IPS-NIHi11 (cell line): ENCODE measurements at regions not wholly inside any gene's neighbourhood (a gene's known extent, or its start where the extent isn't known, plus 50 kb on each side); places are given as distances from the start of the nearest gene placed in this dataset.
A peak's percentile ranks its signal among the peaks of the same experiment; 100 is the strongest.
"Not testable (repeated sequence)": the region's sequence is repeated elsewhere in the genome, so short reads cannot be mapped to it uniquely, and the experiment has no call there.

Experiments used
- DNase-seq: peaks from one replicate; pipeline ENCODE4 v3.0.0; 2012; ENCODE audit warnings: mixed read lengths, low spot score

GRCh38 chr10:65365878-65366277 is 1560.0 kb upstream of the LRRTM3 start:
- no peak for DNase-seq

DNA sequence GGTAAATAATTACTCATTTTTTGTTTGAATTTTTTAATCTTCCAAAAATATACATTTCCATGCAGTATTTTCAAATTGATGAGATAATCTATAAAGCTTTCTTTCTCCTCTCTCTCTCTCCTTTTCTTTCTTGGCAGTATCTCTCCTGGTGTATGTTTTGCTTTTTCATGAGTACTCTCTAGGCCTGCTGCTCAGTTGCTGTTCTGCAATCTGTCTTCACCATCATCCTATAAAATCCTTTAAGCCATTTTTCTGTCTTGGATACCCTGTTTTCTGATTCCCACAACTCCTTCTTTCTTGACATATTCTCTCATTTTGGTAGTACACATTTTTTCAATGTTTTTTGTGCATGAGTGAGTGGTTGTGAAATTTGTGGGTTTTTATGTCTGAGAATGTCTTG is 1558.1 kb upstream of the LRRTM3 start:
- no peak for DNase-seq

DNA sequence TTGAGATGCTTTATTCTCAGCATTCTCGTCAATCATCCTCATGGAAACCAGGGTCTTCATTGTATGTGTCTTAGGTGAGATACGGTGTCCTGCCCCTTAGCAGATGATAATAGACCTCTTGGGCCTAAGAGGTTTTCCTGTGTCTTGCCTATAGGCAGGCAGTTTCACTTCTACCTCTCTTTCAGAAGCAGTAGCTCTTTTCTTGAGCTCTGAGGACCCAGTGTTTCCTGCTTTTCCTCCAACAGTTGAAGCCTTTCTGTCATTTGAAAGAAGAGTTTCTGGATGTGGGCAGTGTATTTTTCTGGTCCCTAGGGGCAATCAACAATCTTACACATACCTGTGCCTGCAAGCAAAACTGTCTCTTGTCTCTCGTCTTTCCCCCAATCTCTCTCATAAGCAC is 1550.3 kb upstream of the LRRTM3 start:
- no peak for DNase-seq

- peak; percentile 4 for DNase-seq
These were observed 1548.1 kb upstream of the LRRTM3 start for GRCh38 chr10:65377687-65378086.

- DNase-seq = no peak
These were observed 1531.1 kb upstream of the LRRTM3 start for GRCh38 chr10:65394502-65395297.

GRCh38 chr10:65395631-65396030 is 1530.2 kb upstream of the LRRTM3 start:
- DNase-seq = no peak

DNA sequence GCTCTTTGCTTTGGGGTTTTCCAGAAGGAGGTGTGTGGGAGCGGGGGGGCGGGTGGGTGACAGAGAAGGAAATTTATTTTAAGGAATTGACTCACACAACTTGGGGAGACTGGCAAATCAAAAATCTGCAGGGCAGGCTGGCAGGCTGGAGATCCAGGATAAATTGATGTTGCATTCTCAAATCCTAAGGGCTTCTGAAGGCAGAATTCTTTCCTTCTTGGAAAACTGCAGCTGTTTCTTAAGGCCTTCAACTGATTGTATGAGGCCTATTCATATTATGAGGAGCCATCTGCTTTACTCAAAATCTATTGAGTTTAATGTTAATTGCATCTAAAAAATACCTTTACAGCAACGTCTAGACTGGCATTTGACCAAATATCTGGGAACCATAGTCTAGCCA is 1528.8 kb upstream of the LRRTM3 start:
- DNase-seq = no peak

GRCh38 chr10:65408401-65408800 is 1517.4 kb upstream of the LRRTM3 start:
- no peak for DNase-seq

- DNase-seq = no peak
These were observed 1512.8 kb upstream of the LRRTM3 start for GRCh38 chr10:65413001-65413400.

- no peak for DNase-seq
These were observed 1510.5 kb upstream of the LRRTM3 start for GRCh38 chr10:65415318-65415717.

GRCh38 chr10:65416094-65416493 is 1509.7 kb upstream of the LRRTM3 start:
- no peak for DNase-seq

DNA sequence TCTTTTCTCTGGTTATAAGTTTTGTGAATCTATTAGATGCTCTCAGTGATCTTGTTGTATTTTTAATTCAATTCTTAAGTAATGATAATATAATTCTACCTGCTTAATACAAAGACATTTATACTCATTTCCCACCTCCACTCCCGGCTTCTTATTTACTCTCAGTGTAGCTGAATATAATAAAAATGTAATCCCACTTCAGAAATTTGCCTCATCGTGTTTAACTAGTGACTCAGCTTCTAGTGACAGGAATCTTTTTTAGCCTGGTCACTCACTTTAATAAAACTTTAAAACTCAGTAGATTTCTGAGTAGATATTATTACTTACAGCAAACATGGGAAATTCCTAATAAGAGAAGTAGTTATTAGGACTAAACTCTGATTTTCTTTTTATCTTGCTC is 1506.2 kb upstream of the LRRTM3 start:
- no peak for DNase-seq

DNA sequence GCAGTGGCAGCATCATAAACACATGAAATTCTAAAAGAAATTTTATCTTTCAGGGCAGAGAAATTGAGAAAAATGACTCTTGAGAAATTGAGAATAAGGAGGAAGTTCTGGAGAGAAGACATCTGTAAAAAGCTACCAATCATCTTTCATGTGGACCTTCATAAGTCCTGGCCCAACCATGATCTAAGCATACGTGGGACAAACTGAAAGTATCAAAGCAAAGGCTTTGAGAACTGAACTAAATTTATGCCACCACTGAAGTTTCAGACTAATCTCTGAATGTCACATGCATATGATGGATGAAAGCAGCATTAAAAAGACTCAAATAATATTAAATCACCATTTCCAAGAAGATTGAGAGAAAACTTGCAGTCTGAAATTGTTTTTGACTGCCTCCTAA is 1502.8 kb upstream of the LRRTM3 start:
- DNase-seq = no peak

DNA sequence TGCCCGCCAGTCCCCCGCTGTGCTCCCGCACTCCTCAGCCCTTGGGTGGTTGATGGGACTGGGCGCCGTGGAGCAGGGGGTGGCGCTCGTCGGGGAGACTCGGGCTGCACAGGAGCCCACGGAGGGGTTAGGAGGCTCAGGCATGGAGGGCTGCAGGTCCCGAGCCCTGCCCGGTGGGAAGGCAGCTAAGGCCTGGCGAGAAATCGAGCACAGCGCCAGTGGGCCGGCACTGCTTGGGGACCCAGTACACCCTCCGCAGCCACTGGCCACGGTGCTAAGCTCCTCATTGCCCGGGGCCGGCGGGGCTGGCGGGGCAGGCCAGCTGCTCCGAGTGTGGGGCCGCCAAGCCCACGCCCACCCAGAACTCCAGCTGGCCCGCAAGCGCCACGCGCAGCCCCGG is 1496.5 kb upstream of the LRRTM3 start:
- DNase-seq = not testable (repeated sequence)

DNA sequence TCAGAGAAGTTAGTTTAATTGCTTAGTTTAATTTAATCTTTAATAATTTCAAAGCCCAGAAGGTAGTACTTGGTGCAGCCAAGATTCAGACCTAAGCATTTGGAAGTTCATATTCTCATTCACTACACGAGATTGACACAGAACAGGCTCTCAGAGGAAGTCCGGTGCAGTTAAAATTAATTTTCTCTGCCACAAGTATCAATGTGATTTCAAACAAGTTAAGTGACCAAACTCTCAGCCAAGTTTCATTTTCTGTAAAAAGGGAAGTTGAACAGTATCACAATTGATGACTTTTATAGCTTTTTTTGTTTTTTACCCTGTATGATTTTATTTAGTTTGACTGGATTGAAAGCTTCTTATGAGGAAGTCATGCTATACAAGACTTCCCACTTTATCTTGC is 1494.9 kb upstream of the LRRTM3 start:
- no peak for DNase-seq

DNA sequence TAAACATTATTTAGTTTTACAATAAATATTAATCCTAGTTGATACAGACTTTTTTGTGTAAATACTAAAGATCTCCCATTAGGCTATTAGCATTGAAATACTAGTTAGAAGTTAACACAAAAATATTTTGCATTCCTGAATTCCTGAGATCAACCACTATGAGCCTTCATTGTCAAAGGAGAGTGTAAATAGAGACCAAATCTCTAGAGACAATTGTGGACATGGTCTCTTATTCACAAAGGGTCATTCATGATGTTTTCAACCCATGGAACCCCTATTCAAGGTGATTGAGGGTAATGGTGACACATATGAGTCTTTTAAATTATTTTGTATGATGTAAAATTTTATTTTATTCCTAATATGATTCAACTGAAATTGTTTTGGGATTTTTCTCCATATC is 1454.8 kb upstream of the LRRTM3 start:
- peak; percentile 18 for DNase-seq

DNA sequence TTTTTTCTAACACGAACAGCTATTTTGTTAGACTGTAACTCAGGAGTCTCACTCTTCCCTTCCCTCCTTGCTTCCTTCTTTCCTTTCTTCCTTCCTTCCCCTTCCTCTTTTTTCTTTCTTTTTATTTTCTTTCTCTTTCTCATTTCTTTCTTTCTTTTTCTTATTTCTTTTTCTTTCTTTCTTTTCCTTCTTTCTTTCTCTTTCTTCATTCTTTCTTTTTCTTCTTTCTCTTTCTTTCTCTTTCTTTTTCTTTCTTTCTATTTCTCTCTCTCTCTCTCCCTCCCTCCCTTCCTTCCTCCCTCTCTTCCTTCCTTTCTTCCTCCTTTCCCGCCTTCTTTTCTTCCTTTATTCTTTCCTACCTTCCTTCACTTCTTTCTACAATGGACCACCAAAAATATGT is 1443.0 kb upstream of the LRRTM3 start:
- no peak for DNase-seq

GRCh38 chr10:65491799-65492198 is 1434.0 kb upstream of the LRRTM3 start:
- no peak for DNase-seq

- DNase-seq = no peak
These were observed 1429.3 kb upstream of the LRRTM3 start for GRCh38 chr10:65496541-65496940.

GRCh38 chr10:65497837-65498236 is 1428.0 kb upstream of the LRRTM3 start:
- DNase-seq = no peak

- no peak for DNase-seq
These were observed 1425.1 kb upstream of the LRRTM3 start for GRCh38 chr10:65500716-65501115.

GRCh38 chr10:65501259-65501658 is 1424.6 kb upstream of the LRRTM3 start:
- DNase-seq = no peak

- no peak for DNase-seq
These were observed 1407.5 kb upstream of the LRRTM3 start for GRCh38 chr10:65518379-65518778.

GRCh38 chr10:65528986-65529385 is 1396.8 kb upstream of the LRRTM3 start:
- DNase-seq = no peak
